Stimulated activated CD4-positive, alpha-beta T cell treated with anti-CD3 and anti-CD28 coated beads, Interleukin-1b, Interleukin-23, amount 100 ng/mL, for 1 hour (primary cell): ENCODE measurements at regions not wholly inside any gene's neighbourhood (a gene's known extent, or its start where the extent isn't known, plus 50 kb on each side); places are given as distances from the start of the nearest gene placed in this dataset.
"Not testable (repeated sequence)": the region's sequence is repeated elsewhere in the genome, so short reads cannot be mapped to it uniquely, and the experiment has no call there.

Source experiments
- DNase-seq, 2 donors: peaks; one replicate each; pipeline ENCODE4 v3.0.0-alpha.2; 2020; ENCODE audit warnings: low read depth in 2 of 2

- not testable (repeated sequence) for DNase-seq
Observed at GRCh38 chr11:33971530-33971929, 79.7 kb upstream of the LMO2 start.

- DNase-seq: no peak
Observed at GRCh38 chr11:33970984-33971466, 79.1 kb upstream of the LMO2 start.

GRCh38 chr11:33967451-33967850 is 75.6 kb upstream of the LMO2 start:
- no peak for DNase-seq

DNA sequence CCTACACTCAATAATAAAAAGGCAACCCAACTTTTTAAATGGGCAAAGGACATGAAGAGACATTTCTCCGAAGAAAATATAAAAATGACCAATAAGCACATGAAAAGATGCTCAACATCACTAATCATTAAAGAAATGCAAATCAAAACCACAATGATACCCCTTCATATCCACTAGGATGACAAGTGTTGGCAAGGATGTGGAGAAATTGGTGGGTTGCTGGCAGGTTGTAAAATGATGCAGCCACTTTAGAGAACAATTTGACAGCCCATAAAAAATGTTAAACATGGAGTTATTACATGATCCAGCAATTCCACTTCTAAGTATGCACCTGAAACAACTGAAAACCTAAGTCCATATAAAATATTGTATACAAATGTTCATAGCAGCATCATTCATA is 73.2 kb upstream of the LMO2 start:
- no peak for DNase-seq

- no peak for DNase-seq
Observed at GRCh38 chr11:33959855-33960400, 68.1 kb upstream of the LMO2 start.

- no peak for DNase-seq
Observed at GRCh38 chr11:33957304-33957917, 65.5 kb upstream of the LMO2 start.

- no peak for DNase-seq
Observed at GRCh38 chr11:33956611-33957010, 64.7 kb upstream of the LMO2 start.

DNA sequence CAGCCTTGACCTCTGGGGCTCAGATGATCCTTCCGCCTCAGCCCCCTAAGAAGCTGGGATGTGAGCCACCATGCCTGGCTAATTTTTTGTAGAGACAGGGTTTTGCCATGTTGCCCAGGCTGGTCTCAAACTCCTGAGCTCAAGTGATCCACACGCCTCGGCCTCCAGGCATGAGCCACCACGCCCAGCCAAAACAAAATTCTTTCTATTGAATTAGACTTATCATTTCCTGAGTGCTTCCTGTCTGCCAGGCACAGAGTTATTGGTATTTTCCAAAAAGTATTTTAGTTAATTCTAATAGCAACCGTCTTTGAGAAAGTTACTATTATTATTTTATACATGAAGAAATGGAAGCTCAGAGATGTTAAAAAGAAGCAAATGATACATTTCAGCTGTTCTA is 61.4 kb upstream of the LMO2 start:
- DNase-seq: no peak

GRCh38 chr11:33952805-33953204 is 60.9 kb upstream of the LMO2 start:
- DNase-seq: no peak

DNA sequence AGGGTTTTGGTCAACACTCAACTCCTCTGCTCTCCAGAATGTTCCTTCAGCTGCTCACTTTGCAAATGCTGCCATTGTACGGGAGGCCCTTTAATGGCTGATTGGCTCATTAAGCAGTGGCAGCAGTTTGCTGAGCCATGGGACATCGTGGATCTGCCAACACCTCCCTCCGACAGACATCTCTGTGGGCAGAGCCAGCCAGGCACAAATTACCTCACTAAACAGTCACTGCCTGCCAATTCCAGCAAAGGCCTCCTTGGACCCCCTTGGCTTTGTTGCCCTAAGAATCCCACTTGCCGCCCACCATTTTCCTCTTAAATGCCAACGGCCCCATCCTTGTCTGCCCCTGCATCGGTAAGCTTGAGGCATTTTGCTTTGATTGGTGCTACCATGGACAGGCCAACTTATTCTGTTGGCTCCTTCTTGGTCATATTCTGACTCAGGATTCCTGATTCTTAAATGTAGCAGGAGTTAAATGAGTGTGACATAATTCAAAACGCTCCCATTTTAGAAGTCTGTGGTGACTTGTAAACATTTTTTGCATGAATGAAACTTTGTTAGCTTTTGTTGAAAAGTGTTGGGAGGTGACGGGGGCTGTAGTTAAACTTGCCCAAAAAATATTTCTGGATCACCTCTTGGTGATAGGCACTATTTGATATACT is 57.5 kb upstream of the LMO2 start:
- DNase-seq: no peak

- no peak for DNase-seq
Observed at GRCh38 chr11:33948494-33948893, 56.6 kb upstream of the LMO2 start.

- DNase-seq: not testable (repeated sequence)
Observed at GRCh38 chr11:33947918-33948317, 56.0 kb upstream of the LMO2 start.

DNA sequence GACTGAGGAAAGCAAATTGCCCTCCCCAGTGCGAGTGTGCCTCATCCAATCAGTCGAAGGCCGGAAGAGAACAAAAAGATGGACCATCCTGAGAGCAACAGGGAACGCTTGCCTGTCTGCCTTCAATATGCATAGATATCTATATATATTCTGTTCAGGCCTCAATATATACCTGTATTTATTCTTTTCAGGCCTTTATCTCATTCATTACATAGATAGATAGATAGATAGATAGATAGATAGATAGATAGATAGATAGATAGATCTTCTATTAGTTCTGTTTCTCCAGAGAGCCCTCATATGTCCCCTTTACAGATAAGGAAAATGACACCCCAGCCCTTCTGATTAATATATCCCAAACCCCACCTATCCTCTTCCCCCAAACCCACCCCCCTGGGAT is 55.1 kb upstream of the LMO2 start:
- DNase-seq: no peak

GRCh38 chr11:33945481-33946268 is 53.8 kb upstream of the LMO2 start:
- no peak for DNase-seq

GRCh38 chr11:33944693-33945424 is 53.0 kb upstream of the LMO2 start:
- DNase-seq: no peak

DNA sequence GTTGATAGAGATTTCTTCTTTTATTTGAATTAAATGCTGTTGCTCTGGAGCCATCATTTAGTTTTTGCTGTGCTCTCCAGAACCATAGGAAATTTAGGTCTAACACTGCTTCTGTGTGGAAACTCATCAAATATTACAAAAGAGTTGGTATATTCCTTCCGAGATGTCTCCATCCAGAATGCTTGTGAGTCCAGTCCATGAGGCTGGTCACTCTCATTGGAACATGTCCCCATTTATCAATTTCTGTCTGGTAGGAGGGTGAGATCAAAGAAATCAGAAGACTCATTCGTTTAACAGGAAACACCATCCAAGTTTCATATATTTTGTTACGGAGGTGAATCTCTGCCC is 52.4 kb upstream of the LMO2 start:
- no peak for DNase-seq

- no peak for DNase-seq
Observed at GRCh38 chr11:33942954-33943353, 51.1 kb upstream of the LMO2 start.

DNA sequence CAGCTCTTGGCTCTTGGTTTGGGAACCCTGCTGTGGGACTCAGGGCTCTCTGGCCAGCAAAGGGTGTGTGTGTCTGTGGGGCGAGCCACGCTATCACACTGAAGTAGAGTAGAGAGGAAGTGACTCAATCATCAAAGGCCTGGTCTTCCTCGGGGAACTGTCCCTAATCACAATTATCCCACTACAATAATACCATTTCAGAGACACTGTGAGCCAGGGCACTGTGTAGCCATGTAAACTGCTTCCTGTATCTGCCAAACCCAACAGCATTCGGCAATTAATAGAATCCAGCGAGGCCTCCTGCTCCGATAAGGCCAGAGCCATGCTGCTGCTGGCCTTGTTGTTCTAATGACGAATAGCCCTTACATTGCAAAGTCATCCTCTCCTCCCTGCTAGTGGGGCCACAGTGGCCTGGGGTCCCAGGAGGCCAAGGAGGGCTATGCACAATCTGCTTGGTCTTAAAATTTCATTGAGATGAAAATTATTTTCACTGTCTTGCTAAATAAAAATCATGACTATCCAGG is 49.8 kb upstream of the LMO2 start:
- no peak for DNase-seq
